ENCODE measurements at regions not wholly inside any gene's neighbourhood (a gene's known extent, or its start where the extent isn't known, plus 50 kb on each side); places are given as distances from the start of the nearest gene placed in this dataset.

GRCh38 chr9:12212860-12213259, 480.3 kb upstream of the TYRP1 start:
- Histone ChIP-seq H3K27me3 (no peaks in the 10 kb centered on the region), H3K27ac (no peak overlapping the region), H3K4me3 (no peak overlapping the region), H3K36me3 (replicated peaks in 1 of 2) (no peaks in the 10 kb centered on the region), H3K4me1 (replicated peaks in 1 of 2) (no peaks in the 10 kb centered on the region), H3K9me3 (replicated peaks in 1 of 3) (no peaks in the 10 kb centered on the region)
- 31 to 51% (median 43%) methylated on average over 3 of the region's 3 CpGs for WGBS, 4 donors
- no peak for TF ChIP-seq POLR2A (IDR thresholded peaks at IDR 0.05)
- no peak for TF ChIP-seq CTCF (IDR thresholded peaks at IDR 0.05)
- intact Hi-C loops (cut with DNase I): no loop called here
- no peak for DNase-seq

DNA sequence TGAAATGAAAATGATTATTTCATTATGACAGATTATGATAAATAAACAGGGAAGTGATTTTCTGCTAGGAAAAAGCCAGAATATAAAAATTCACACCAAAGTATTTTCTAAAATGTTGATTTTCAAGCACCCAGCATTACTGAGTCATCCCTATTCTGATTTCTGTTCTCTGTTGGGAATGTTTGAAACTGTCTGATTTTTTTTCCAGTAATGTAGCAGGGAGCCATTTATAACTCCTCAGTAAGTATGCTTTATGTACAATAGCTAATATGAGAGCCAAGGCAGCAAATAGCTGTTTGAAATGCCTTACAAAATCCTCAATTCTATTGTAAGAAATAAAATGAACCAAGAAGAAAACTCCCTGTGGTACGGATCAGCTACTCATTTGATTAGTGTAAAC, 471.7 kb upstream of the TYRP1 start:
- H3K4me1 ChIP-seq (replicated peaks in 1 of 2): no peaks in the 10 kb centered on the region
- no peak overlapping the region for H3K27ac ChIP-seq
- no peaks in the 10 kb centered on the region for H3K27me3 ChIP-seq
- no peak overlapping the region for H3K4me3 ChIP-seq
- no peaks in the 10 kb centered on the region for H3K36me3 ChIP-seq (replicated peaks in 1 of 2)
- H3K9me3 ChIP-seq (replicated peaks in 1 of 3): no peaks in the 10 kb centered on the region
- 32 to 72% (median 65%) methylated on average over 1 of the region's 1 CpG for WGBS, 4 donors
- intact Hi-C loops (cut with DNase I): no loop called here
- TF ChIP-seq POLR2A (IDR thresholded peaks at IDR 0.05) (no peak), CTCF (IDR thresholded peaks at IDR 0.05) (no peak)
- DNase-seq: no peak

DNA sequence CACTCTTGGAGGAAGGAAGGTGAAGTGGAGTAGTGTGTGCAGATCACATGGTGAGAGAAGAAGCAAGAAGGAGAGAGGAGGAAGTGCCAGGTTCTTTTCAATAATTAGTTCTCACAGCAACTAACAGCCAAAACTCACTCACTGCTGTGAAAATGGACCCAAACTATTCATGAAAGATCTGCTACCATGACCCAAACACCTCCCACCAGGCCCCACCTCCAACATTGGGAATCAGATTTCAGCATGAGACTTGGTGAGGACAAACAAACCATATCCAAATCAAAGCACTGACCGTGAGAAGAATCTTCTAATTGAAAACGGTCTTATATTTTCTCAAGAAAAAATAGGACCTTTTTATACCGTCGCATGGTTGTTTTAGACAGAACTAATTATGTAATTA, 468.7 kb upstream of the TYRP1 start:
- TF ChIP-seq POLR2A (IDR thresholded peaks at IDR 0.05) (no peak), CTCF (IDR thresholded peaks at IDR 0.05) (no peak)
- WGBS, 4 donors: 64 to 77% (median 68%) methylated on average over 4 of the region's 4 CpGs
- H3K27ac ChIP-seq: no peak overlapping the region
- DNase-seq: no peak
- intact Hi-C loops (cut with DNase I): no loop called here
- H3K4me3 ChIP-seq: no peak overlapping the region
- no peaks in the 10 kb centered on the region for H3K9me3 ChIP-seq (replicated peaks in 1 of 3)
- no peaks in the 10 kb centered on the region for H3K36me3 ChIP-seq (replicated peaks in 1 of 2)
- no peaks in the 10 kb centered on the region for H3K27me3 ChIP-seq
- H3K4me1 ChIP-seq (replicated peaks in 1 of 2): no peaks in the 10 kb centered on the region

DNA sequence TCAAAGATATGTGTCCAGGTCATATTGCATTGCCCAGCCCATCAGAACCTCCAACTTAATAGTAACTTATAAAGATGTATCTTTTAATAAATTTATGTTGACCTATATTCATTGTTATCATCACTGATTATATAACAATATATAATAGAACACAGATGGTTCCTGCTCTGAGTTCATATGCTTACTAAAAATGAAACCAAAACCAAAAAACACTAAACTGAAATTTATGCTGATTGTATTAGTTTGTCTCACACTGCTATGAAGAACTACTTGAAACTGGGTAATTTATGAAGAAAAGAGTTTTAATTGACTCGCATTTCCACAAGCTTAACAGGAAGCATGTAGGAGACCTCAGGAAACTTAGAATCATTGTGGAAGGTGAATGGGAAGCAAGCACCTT, 462.5 kb upstream of the TYRP1 start:
- WGBS, 4 donors: 43 to 65% (median 54%) methylated on average over 1 of the region's 1 CpG
- H3K27ac ChIP-seq: no peak overlapping the region
- no peak overlapping the region for H3K4me3 ChIP-seq
- no peak for DNase-seq
- no peaks in the 10 kb centered on the region for H3K9me3 ChIP-seq (replicated peaks in 1 of 3)
- intact Hi-C loops (cut with DNase I): no loop called here
- H3K27me3 ChIP-seq: no peaks in the 10 kb centered on the region
- H3K36me3 ChIP-seq (replicated peaks in 1 of 2): no peaks in the 10 kb centered on the region
- TF ChIP-seq POLR2A (IDR thresholded peaks at IDR 0.05): no peak
- TF ChIP-seq CTCF (IDR thresholded peaks at IDR 0.05): no peak
- H3K4me1 ChIP-seq (replicated peaks in 1 of 2): no peaks in the 10 kb centered on the region
